Right kidney (tissue), 1 donor: ENCODE measurements at regions not wholly inside any gene's neighbourhood (a gene's known extent, or its start where the extent isn't known, plus 50 kb on each side); places are given as distances from the start of the nearest gene placed in this dataset.
A peak's percentile ranks its signal among the peaks of the same experiment; 100 is the strongest.

Experiments
- DNase-seq: peaks from one replicate; pipeline ENCODE4 v3.0.0-alpha.2; 2016

GRCh38 chr13:76048675-76049375 is 412.7 kb downstream of the LMO7 start:
- DNase-seq, result no peak

- DNase-seq, result no peak
These were observed 412.0 kb downstream of the LMO7 start for GRCh38 chr13:76048131-76048530.

- DNase-seq, result no peak
These were observed 407.7 kb downstream of the LMO7 start for GRCh38 chr13:76043874-76044273.

GRCh38 chr13:76038920-76039716 is 403.0 kb downstream of the LMO7 start:
- no peak for DNase-seq

- DNase-seq, result no peak
These were observed 400.0 kb downstream of the LMO7 start for GRCh38 chr13:76036176-76036575.

GRCh38 chr13:76035711-76036110 is 399.6 kb downstream of the LMO7 start:
- no peak for DNase-seq

- no peak for DNase-seq
These were observed 393.6 kb downstream of the LMO7 start for GRCh38 chr13:76029706-76030105.

GRCh38 chr13:76029088-76029487 is 393.0 kb downstream of the LMO7 start:
- DNase-seq, result no peak

- no peak for DNase-seq
These were observed 391.0 kb downstream of the LMO7 start for GRCh38 chr13:76027131-76027530.

GRCh38 chr13:76025392-76025791 is 389.3 kb downstream of the LMO7 start:
- no peak for DNase-seq

- DNase-seq, result no peak
These were observed 388.0 kb downstream of the LMO7 start for GRCh38 chr13:76024151-76024550.

GRCh38 chr13:76023652-76024051 is 387.5 kb downstream of the LMO7 start:
- no peak for DNase-seq

- no peak for DNase-seq
These were observed 384.4 kb downstream of the LMO7 start for GRCh38 chr13:76020421-76020955.

- DNase-seq, result no peak
These were observed 383.4 kb downstream of the LMO7 start for GRCh38 chr13:76019421-76020044.

- no peak for DNase-seq
These were observed 381.9 kb downstream of the LMO7 start for GRCh38 chr13:76017861-76018556.

GRCh38 chr13:76016799-76017400 is 380.8 kb downstream of the LMO7 start:
- DNase-seq, result no peak

- DNase-seq, result peak; percentile 25
These were observed 378.5 kb downstream of the LMO7 start for GRCh38 chr13:76014406-76015318.

- DNase-seq, result no peak
These were observed 376.1 kb downstream of the LMO7 start for GRCh38 chr13:76012091-76012721.

GRCh38 chr13:76009267-76009890 is 373.2 kb downstream of the LMO7 start:
- DNase-seq, result no peak

- DNase-seq, result no peak
These were observed 368.3 kb downstream of the LMO7 start for GRCh38 chr13:76004416-76004815.
